Tibial nerve (tissue), 4 donors: ENCODE measurements at regions not wholly inside any gene's neighbourhood (a gene's known extent, or its start where the extent isn't known, plus 50 kb on each side); places are given as distances from the start of the nearest gene placed in this dataset.

Source experiments
- DNase-seq, 2 donors: peaks; one replicate each; pipeline ENCODE4 v3.0.0-alpha.2; 2019; ENCODE audit warnings: low spot score in 2 of 2
- H3K27ac ChIP-seq, 4 donors: fragments of 200-600 bp; sonication (generic) in 3 of 4; one replicate each; pipeline ENCODE4 v1.5.1; 2017 to 2019; ENCODE audit warnings: mild to moderate bottlenecking in 1 of 4
- H3K27me3 ChIP-seq, 2 donors: fragments of 200-600 bp; sonication (generic) in 1 of 2; one replicate each; pipeline versions ENCODE4 v1.5.1 to v1.6.0; 2017 to 2019
- H3K36me3 ChIP-seq, 3 donors: fragments of 200-600 bp; sonication (generic); one replicate each; pipeline ENCODE4 v1.5.1; 2018 to 2019
- H3K4me1 ChIP-seq, 4 donors: fragments of 200-600 bp; sonication (generic) in 3 of 4; one replicate each; pipeline ENCODE4 v1.5.1; 2017 to 2019
- H3K4me3 ChIP-seq, 4 donors: fragments of 200-600 bp; sonication (generic) in 3 of 4; one replicate each; pipeline ENCODE4 v1.5.1; 2017 to 2019; ENCODE audit warnings: mild to moderate bottlenecking in 1 of 4, moderate library complexity in 1 of 4
- H3K9me3 ChIP-seq, 4 donors: fragments of 200-600 bp; sonication (generic) in 3 of 4; one replicate each; pipeline ENCODE4 v1.5.1; 2017 to 2019
- CTCF ChIP-seq, 5 experiments: fragments of 200-600 bp in 3 of 5; fragments of 450-650 bp in 2 of 5; sonication (generic) in 3 of 5; IDR thresholded peaks; one replicate each; pipeline ENCODE4 v1.5.1; 2016 to 2019; ENCODE audit warnings: antibody characterized with exemption in 5 of 5, mild to moderate bottlenecking in 3 of 5, moderate library complexity in 2 of 5
- EP300 ChIP-seq, 2 donors: sonication (generic); formaldehyde crosslinking; IDR thresholded peaks; one replicate each; pipeline ENCODE4 v1.6.1; 2017; ENCODE audit warnings: antibody characterized with exemption in 2 of 2, mild to moderate bottlenecking in 1 of 2
- POLR2A ChIP-seq, 2 donors: fragments of 450-650 bp; IDR thresholded peaks; one replicate each; pipeline ENCODE4 v1.6.1; 2017; ENCODE audit warnings: antibody characterized with exemption in 2 of 2, mild to moderate bottlenecking in 2 of 2, moderate library complexity in 2 of 2
- WGBS, 2 donors: methylation state at CpG; one replicate each; pipeline ENCODE4 v1.1.5; 2018; 5-methylcytosine and 5-hydroxymethylcytosine counted together

GRCh38 chr11:109237636-109238035 is 184.4 kb upstream of the C11orf87 start:
- Histone ChIP-seq H3K4me3 (no peak overlapping the region), H3K9me3 (no peaks in the 10 kb centered on the region), H3K4me1 (no peaks in the 10 kb centered on the region), H3K27ac (no peak overlapping the region), H3K36me3 (no peaks in the 10 kb centered on the region), H3K27me3 (no peaks in the 10 kb centered on the region)
- TF ChIP-seq EP300 (IDR thresholded peaks at IDR 0.05) (no peak), POLR2A (IDR thresholded peaks at IDR 0.05) (no peak), CTCF (IDR thresholded peaks at IDR 0.05) (no peak)
- DNase-seq = no peak

DNA sequence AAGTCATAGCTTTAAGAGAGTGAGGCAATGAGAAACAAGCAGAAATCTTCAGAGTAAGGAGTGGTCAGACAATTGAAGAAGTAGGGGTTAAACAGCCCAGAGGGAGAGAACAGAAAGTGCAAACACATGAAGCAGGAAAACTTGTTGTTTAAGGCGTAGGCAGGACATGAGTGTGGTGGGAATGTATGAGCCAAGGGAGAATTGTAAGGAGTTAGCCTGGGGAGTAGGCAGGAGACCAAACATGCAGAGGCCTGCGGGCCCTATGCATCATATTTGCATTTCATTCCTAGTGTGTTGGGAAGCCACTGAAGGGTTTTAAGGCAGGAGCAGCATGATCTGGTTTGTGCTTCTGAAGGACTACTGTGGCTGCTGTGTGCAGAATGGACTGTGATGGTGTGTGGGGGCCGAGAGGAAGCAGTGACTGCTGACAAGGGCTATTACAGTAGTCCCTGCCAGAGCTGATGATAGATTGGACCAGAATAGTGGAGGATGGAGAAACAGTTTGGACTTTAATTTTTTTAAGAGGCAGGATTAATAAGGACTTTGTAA is 179.9 kb upstream of the C11orf87 start:
- H3K9me3 ChIP-seq = no peaks in the 10 kb centered on the region
- no peak overlapping the region for H3K27ac ChIP-seq
- H3K36me3 ChIP-seq = no peaks in the 10 kb centered on the region
- H3K4me3 ChIP-seq = no peak overlapping the region
- no peaks in the 10 kb centered on the region for H3K4me1 ChIP-seq
- no peaks in the 10 kb centered on the region for H3K27me3 ChIP-seq
- no peak for DNase-seq
- 33 to 51% methylated on average over 3 of the region's 3 CpGs for WGBS, 2 donors
- TF ChIP-seq EP300 (IDR thresholded peaks at IDR 0.05) = no peak
- TF ChIP-seq CTCF (IDR thresholded peaks at IDR 0.05) = no peak
- TF ChIP-seq POLR2A (IDR thresholded peaks at IDR 0.05) = no peak

- no peaks in the 10 kb centered on the region for H3K4me1 ChIP-seq
- DNase-seq = no peak
- no peak overlapping the region for H3K4me3 ChIP-seq
- H3K27me3 ChIP-seq = no peaks in the 10 kb centered on the region
- H3K36me3 ChIP-seq = no peaks in the 10 kb centered on the region
- H3K9me3 ChIP-seq = no peaks in the 10 kb centered on the region
- 72 to 79% methylated on average over 5 of the region's 5 CpGs for WGBS, 2 donors
- no peak overlapping the region for H3K27ac ChIP-seq
- TF ChIP-seq POLR2A (IDR thresholded peaks at IDR 0.05) (no peak), EP300 (IDR thresholded peaks at IDR 0.05) (no peak), CTCF (IDR thresholded peaks at IDR 0.05) (no peak)
Measured at GRCh38 chr11:109247071-109247470, 174.9 kb upstream of the C11orf87 start.

DNA sequence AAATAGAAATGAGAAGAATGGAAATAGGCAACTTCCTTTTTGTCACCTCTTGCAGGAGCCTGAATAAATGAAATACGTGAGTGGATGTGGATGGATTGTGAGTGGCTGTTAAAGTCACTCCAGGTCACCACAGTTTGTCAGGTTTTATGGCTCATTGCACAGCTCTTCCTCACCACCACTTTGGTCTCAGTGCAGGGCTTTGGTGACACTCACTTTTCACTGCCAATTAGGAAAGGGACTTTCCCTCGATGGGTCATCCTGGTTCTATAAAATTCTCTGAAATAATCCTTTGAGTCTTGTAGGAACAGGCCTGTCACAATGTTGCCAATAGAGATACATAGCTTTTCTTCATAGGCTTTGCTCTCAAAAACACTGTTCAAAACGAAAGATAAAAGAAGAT is 172.4 kb upstream of the C11orf87 start:
- DNase-seq = no peak
- Histone ChIP-seq H3K4me1 (no peaks in the 10 kb centered on the region), H3K9me3 (no peaks in the 10 kb centered on the region), H3K36me3 (no peaks in the 10 kb centered on the region), H3K27ac (no peak overlapping the region), H3K4me3 (no peak overlapping the region), H3K27me3 (no peaks in the 10 kb centered on the region)
- TF ChIP-seq EP300 (IDR thresholded peaks at IDR 0.05) (no peak), POLR2A (IDR thresholded peaks at IDR 0.05) (no peak), CTCF (IDR thresholded peaks at IDR 0.05) (no peak)
- WGBS, 2 donors = 32 to 47% methylated on average over 3 of the region's 3 CpGs

DNA sequence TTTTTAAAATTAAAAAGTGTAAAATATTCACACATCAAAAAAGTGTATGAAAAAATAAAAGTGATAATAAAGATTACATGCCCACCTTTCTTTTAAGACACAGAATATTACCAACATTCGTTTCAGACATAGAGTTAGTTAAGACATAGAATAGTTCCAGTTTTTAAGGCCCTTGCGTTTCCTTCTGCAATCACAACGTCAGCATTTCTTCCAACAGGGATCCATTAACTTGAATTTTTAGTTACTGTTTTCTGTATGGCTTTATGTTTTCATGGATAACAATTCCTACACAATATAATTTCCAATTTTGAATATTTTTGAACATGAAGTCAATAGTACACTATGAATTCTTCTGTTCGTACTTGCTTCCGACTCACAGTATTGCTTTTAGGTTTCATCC is 170.8 kb upstream of the C11orf87 start:
- no peaks in the 10 kb centered on the region for H3K4me1 ChIP-seq
- no peak for DNase-seq
- H3K27me3 ChIP-seq = no peaks in the 10 kb centered on the region
- H3K36me3 ChIP-seq = no peaks in the 10 kb centered on the region
- TF ChIP-seq POLR2A (IDR thresholded peaks at IDR 0.05) = no peak
- no peak for TF ChIP-seq EP300 (IDR thresholded peaks at IDR 0.05)
- no peak for TF ChIP-seq CTCF (IDR thresholded peaks at IDR 0.05)
- WGBS, 2 donors = 75 to 83% methylated on average over 5 of the region's 5 CpGs
- no peak overlapping the region for H3K27ac ChIP-seq
- H3K9me3 ChIP-seq = no peaks in the 10 kb centered on the region
- H3K4me3 ChIP-seq = no peak overlapping the region
